GM12878 (cell line): ENCODE measurements at regions not wholly inside any gene's neighbourhood (a gene's known extent, or its start where the extent isn't known, plus 50 kb on each side); places are given as distances from the start of the nearest gene placed in this dataset.

Experiments
- ATAC-seq: fragments of 200-7000 bp; cut with Tn5 transposase; 3 replicates; pipeline ENCODE4 v1.9.1; 2020; ENCODE audit warnings: mild to moderate bottlenecking, moderate library complexity
- BruUV-seq: library from RNA; stranded (reverse); fragments of 400-500 nt; replicated peaks from 2 replicates; lab custom pipeline; 2021; lab: Mats Ljungman, UMichigan
- CTCF ChIA-PET: fragments of 300-600 bp; sonication (Branson Sonifier 250); formaldehyde crosslinking; extraction: SDS; loops from one replicate; lab custom pipeline; 2021; ENCODE audit warnings: inconsistent platforms; lab: Yijun Ruan, JAX
- POLR2A ChIA-PET: fragments of 350-600 bp; formaldehyde crosslinking; extraction: SDS; loops from one replicate; lab custom pipeline; 2021; ENCODE audit warnings: inconsistent platforms; lab: Charles Lee
- RAD21 ChIA-PET: fragments of 300-600 bp; sonication (Branson Sonifier 250); formaldehyde crosslinking; loops from one replicate; lab custom pipeline; 2023; ENCODE audit warnings: antibody characterized with exemption; ENCODE audit not compliant: unreplicated experiment; lab: Charles Lee
- SMC1A ChIA-PET: fragments of 300-600 bp; sonication (Branson Sonifier 250); formaldehyde crosslinking; loops from one replicate; lab custom pipeline; 2023; ENCODE audit not compliant: unreplicated experiment, uncharacterized antibody; lab: Charles Lee
- DNase-seq: peaks from one replicate; pipeline ENCODE4 v3.0.0-alpha.2; 2011; ENCODE audit warnings: low read depth, low spot score
- FAIRE-seq: peaks from 3 replicates; lab custom pipeline; 2011; peaks lifted over from hg19 to GRCh38; lab: Jason Lieb, UNC
- H2AFZ ChIP-seq: 2 replicates; pipeline ENCODE4 v1.6.0; 2011; ENCODE audit warnings: low read depth, low read length, control low read depth; ENCODE audit not compliant: control insufficient read depth
- H3K27ac ChIP-seq: 2 replicates; pipeline ENCODE4 v1.5.1; 2011; ENCODE audit warnings: control low read depth; ENCODE audit not compliant: control insufficient read depth, insufficient read depth
- H3K27me3 ChIP-seq, 2 experiments: replicated peaks in 1 of 2; 2 replicates each; pipeline versions ENCODE4 v1.6.0 to v1.6.1; 2011; ENCODE audit warnings: low read length in 1 of 2; ENCODE audit not compliant: control insufficient read depth in 2 of 2, insufficient read depth in 2 of 2
- H3K36me3 ChIP-seq, 2 experiments: 2 replicates each; pipeline ENCODE4 v1.5.1; 2011; ENCODE audit warnings: low read length in 1 of 2; ENCODE audit not compliant: control insufficient read depth in 2 of 2, insufficient read depth in 2 of 2
- H3K4me1 ChIP-seq: 2 replicates; pipeline ENCODE4 v1.6.1; 2011; ENCODE audit warnings: mild to moderate bottlenecking, low read length, moderate library complexity, mixed read lengths; ENCODE audit not compliant: control insufficient read depth, insufficient read depth
- H3K4me2 ChIP-seq: 2 replicates; pipeline ENCODE4 v1.6.0; 2011; ENCODE audit warnings: control low read depth; ENCODE audit not compliant: control insufficient read depth, insufficient read depth
- H3K4me3 ChIP-seq: fragments of 200-600 bp; sonication (generic); 2 replicates; pipeline ENCODE4 v1.5.1; 2016
- H3K79me2 ChIP-seq: 2 replicates; pipeline ENCODE4 v1.6.0; 2011; ENCODE audit warnings: low read length; ENCODE audit not compliant: control insufficient read depth, insufficient read depth
- H3K9ac ChIP-seq: 2 replicates; pipeline ENCODE4 v1.8.0; 2011; ENCODE audit warnings: low read length, control low read depth, mixed read lengths; ENCODE audit not compliant: control insufficient read depth, insufficient read depth
- H3K9me3 ChIP-seq: replicated peaks from 3 replicates; pipeline ENCODE4 v1.5.1; 2011; ENCODE audit warnings: mild to moderate bottlenecking, low read length; ENCODE audit not compliant: control insufficient read depth, insufficient read depth
- H4K20me1 ChIP-seq: 2 replicates; pipeline ENCODE4 v1.6.0; 2011; ENCODE audit not compliant: control insufficient read depth, insufficient read depth
- BRCA1 ChIP-seq: IDR thresholded peaks from 2 replicates; pipeline ENCODE4 v1.6.1; 2011; ENCODE audit warnings: low read depth, low read length, improper control_type of control experiment
- CBX3 ChIP-seq: fragments of 200-600 bp; sonication (generic); IDR thresholded peaks from 2 replicates; pipeline ENCODE4 v1.6.1; 2016; ENCODE audit warnings: low read depth, borderline replicate concordance
- CEBPB ChIP-seq, 2 experiments: fragments of 150-350 bp in 1 of 2; IDR thresholded peaks; 2 replicates each; pipeline ENCODE4 v1.6.1; 2012 to 2014; ENCODE audit warnings: low read depth in 2 of 2, low read length in 2 of 2, borderline replicate concordance in 1 of 2, inconsistent platforms in 1 of 2
- CREM ChIP-seq: IDR thresholded peaks from 2 replicates; pipeline ENCODE4 v1.6.1; 2014; ENCODE audit warnings: antibody characterized with exemption, low read depth
- DPF2 ChIP-seq: fragments of 450-650 bp; IDR thresholded peaks from 2 replicates; pipeline ENCODE4 v1.6.1; 2017; ENCODE audit warnings: mild to moderate bottlenecking
- HDAC2 ChIP-seq: fragments of 200-600 bp; sonication (generic); IDR thresholded peaks from 2 replicates; pipeline ENCODE4 v1.6.1; 2017
- HDGF ChIP-seq: fragments of 450-650 bp; IDR thresholded peaks from 2 replicates; pipeline ENCODE4 v1.6.1; 2016; ENCODE audit warnings: antibody characterized with exemption
- JUNB ChIP-seq: IDR thresholded peaks from 2 replicates; pipeline ENCODE4 v1.6.1; 2016; ENCODE audit warnings: antibody characterized with exemption, mild to moderate bottlenecking
- LARP7 ChIP-seq: fragments of 450-650 bp; IDR thresholded peaks from 2 replicates; pipeline ENCODE4 v1.6.1; 2017; ENCODE audit warnings: mild to moderate bottlenecking
- MEF2A ChIP-seq: IDR thresholded peaks from 2 replicates; pipeline ENCODE4 v1.6.1; 2011; ENCODE audit warnings: low read depth, mild to moderate bottlenecking, low read length, moderate library complexity; ENCODE audit not compliant: insufficient read depth
- NR2F1 ChIP-seq: fragments of 450-650 bp; conservative IDR thresholded peaks from 2 replicates; pipeline ENCODE4 v1.6.1; 2017; ENCODE audit warnings: mild to moderate bottlenecking
- PAX8 ChIP-seq: fragments of 450-650 bp; IDR thresholded peaks from 2 replicates; pipeline ENCODE4 v1.6.1; 2017; ENCODE audit warnings: mild to moderate bottlenecking, moderate library complexity
- RB1 ChIP-seq: fragments of 450-650 bp; formaldehyde crosslinking; IDR thresholded peaks from 2 replicates; pipeline ENCODE4 v1.6.1; 2017; ENCODE audit warnings: mild to moderate bottlenecking, borderline replicate concordance
- RELA ChIP-seq: fragments of 450-650 bp; IDR thresholded peaks from 2 replicates; pipeline ENCODE4 v1.8.0; 2014; ENCODE audit warnings: borderline replicate concordance; ENCODE audit not compliant: partially characterized antibody
- RFX5 ChIP-seq: IDR thresholded peaks from 2 replicates; pipeline ENCODE4 v1.6.1; 2011; ENCODE audit warnings: low read depth, low read length, improper control_type of control experiment
- SUZ12 ChIP-seq: fragments of 200-600 bp; sonication (generic); IDR thresholded peaks from one replicate; pipeline ENCODE4 v1.6.1; 2018; ENCODE audit warnings: antibody characterized with exemption, mild to moderate bottlenecking; ENCODE audit not compliant: unreplicated experiment
- ZBTB40 ChIP-seq: fragments of 450-650 bp; IDR thresholded peaks from 2 replicates; pipeline ENCODE4 v1.6.1; 2016; ENCODE audit warnings: mild to moderate bottlenecking, moderate library complexity, borderline replicate concordance
- WGBS: methylation state at CpG from one replicate; pipeline ENCODE4 v1.1.6; 2016; ENCODE audit warnings: low lambda C conversion rate; ENCODE audit not compliant: insufficient replicate concordance, insufficient coverage; ENCODE audit errors: missing lambda C conversion rate; 5-methylcytosine and 5-hydroxymethylcytosine counted together
- in situ Hi-C: fragments of 300-500 bp; cut with MboI; formaldehyde crosslinking; loops from 9 replicates; pipeline ENCODE4 v1.14.3; 2018; ENCODE audit warnings: mixed read lengths
- intact Hi-C: fragments of 100-400 bp; cut with micrococcal nuclease; formaldehyde crosslinking; loops from one replicate; pipeline ENCODE4 v1.14.2; 2022; ENCODE audit not compliant: unreplicated experiment

GRCh38 chrX:7316280-7316679, 168.3 kb upstream of the PUDP start:
- Histone ChIP-seq H3K4me1 (no peaks in the 10 kb centered on the region), H4K20me1 (no peaks in the 10 kb centered on the region), H3K27ac (no peak overlapping the region), H3K36me3 (no peaks in the 10 kb centered on the region; a peak in 2 of 4 replicates), H3K4me3 (no peak overlapping the region), H3K4me2 (no peak overlapping the region), H3K9ac (no peak overlapping the region), H2AFZ (no peak overlapping the region), H3K27me3 (no peaks in the 10 kb centered on the region), H3K79me2 (no peaks in the 10 kb centered on the region), H3K9me3 (no peaks in the 10 kb centered on the region)
- SMC1A ChIA-PET: interaction anchor here (1.0 kb wide), 1 partner anchor 14 kb away, joined by 3 read pairs; no protein-coding TSS in a partner anchor
- CTCF ChIA-PET: interaction anchor here (1.0 kb wide), 1 partner anchor 28 kb away, joined by 3 read pairs; no protein-coding TSS in a partner anchor
- TF ChIP-seq ZBTB40 (peak; percentile 61), HDAC2 (no peak)
- POLR2A ChIA-PET: no interaction called here
- RAD21 ChIA-PET: no interaction called here
- no peak for DNase-seq
- intact Hi-C loops: no loop called here
- no peak for FAIRE-seq
- ATAC-seq: no peak
- no TSS peak for BruUV-seq
- in situ Hi-C loops: no loop called here

GRCh38 chrX:7314425-7314824, 166.5 kb upstream of the PUDP start:
- FAIRE-seq (no peak), ATAC-seq (no peak), DNase-seq (no peak)
- Histone ChIP-seq H4K20me1 (no peaks in the 10 kb centered on the region), H2AFZ (no peak overlapping the region), H3K4me1 (no peaks in the 10 kb centered on the region), H3K79me2 (no peaks in the 10 kb centered on the region), H3K27me3 (no peaks in the 10 kb centered on the region), H3K4me3 (no peak overlapping the region), H3K4me2 (no peak overlapping the region), H3K36me3 (no peaks in the 10 kb centered on the region; a peak in 2 of 4 replicates), H3K9me3 (no peaks in the 10 kb centered on the region), H3K9ac (no peak overlapping the region), H3K27ac (no peak overlapping the region)
- CTCF ChIA-PET: no interaction called here
- in situ Hi-C loops (no loop called here), intact Hi-C loops (no loop called here)
- POLR2A ChIA-PET: no interaction called here
- WGBS: 81% methylated on average over 4 of the region's 4 CpGs
- RAD21 ChIA-PET: no interaction called here
- SMC1A ChIA-PET: interaction anchor here (0.9 to 1.5 kb wide), 2 partner anchors 13 to 20 kb away, joined by 3 read pairs; no protein-coding TSS in a partner anchor
- no TSS peak for BruUV-seq
- TF ChIP-seq BRCA1 (no peak), RFX5 (no peak), CREM (no peak), CEBPB (IDR thresholded peaks at IDR 0.05; ENCODE audit: borderline replicate concordance in 1 of 2, low read depth in 2 of 2, low read length in 2 of 2) (no peak), HDGF (no peak), JUNB (no peak), DPF2 (no peak), RELA (no peak), CBX3 (no peak), LARP7 (no peak), PAX8 (no peak), MEF2A (no peak), NR2F1 (no peak), RB1 (no peak), SUZ12 (no peak)
